Prostate gland (tissue), 2 donors: ENCODE measurements at regions not wholly inside any gene's neighbourhood (a gene's known extent, or its start where the extent isn't known, plus 50 kb on each side); places are given as distances from the start of the nearest gene placed in this dataset.

Source experiments
- DNase-seq: peaks from one replicate; pipeline ENCODE4 v3.0.0-alpha.2; 2019; ENCODE audit warnings: low spot score
- H3K27ac ChIP-seq, 2 donors: fragments of 200-600 bp; sonication (generic); 2 replicates each; pipeline ENCODE4 v1.5.1; 2017 to 2019
- H3K27me3 ChIP-seq: fragments of 200-600 bp; sonication (generic); replicated peaks from 2 replicates; pipeline ENCODE4 v1.5.1; 2019; ENCODE audit not compliant: insufficient read depth
- H3K36me3 ChIP-seq, 2 donors: fragments of 200-600 bp; sonication (generic); 1 replicate in 1 of 2; 2 replicates in 1 of 2; pipeline versions ENCODE4 v1.5.1 to v1.8.1; 2017 to 2019
- H3K4me1 ChIP-seq: fragments of 200-600 bp; sonication (generic); replicated peaks from 2 replicates; pipeline ENCODE4 v1.5.1; 2019
- H3K4me3 ChIP-seq, 2 donors: fragments of 200-600 bp; sonication (generic); 2 replicates each; pipeline ENCODE4 v1.5.1; 2017 to 2019
- H3K9me3 ChIP-seq: fragments of 200-600 bp; sonication (generic); 2 replicates; pipeline ENCODE4 v1.5.1; 2017
- POLR2A ChIP-seq: fragments of 450-650 bp; IDR thresholded peaks from one replicate; pipeline ENCODE4 v1.6.1; 2016; ENCODE audit warnings: antibody characterized with exemption, mild to moderate bottlenecking
- POLR2AphosphoS5 ChIP-seq: sonication (generic); formaldehyde crosslinking; IDR thresholded peaks from one replicate; pipeline ENCODE4 v1.6.1; 2017; ENCODE audit warnings: antibody characterized with exemption
- WGBS: methylation state at CpG from one replicate; pipeline ENCODE4 v1.1.5; 2018; 5-methylcytosine and 5-hydroxymethylcytosine counted together
- intact Hi-C: fragments of 100-400 bp; cut with DNase I; formaldehyde crosslinking; loops from one replicate; pipeline ENCODE4 v1.14.2; 2022
- TF ChIP-seq, protein P1 (sequence below), 4 experiments: fragments of 200-600 bp in 2 of 4; fragments of 450-650 bp in 2 of 4; sonication (generic) in 2 of 4; IDR thresholded peaks; 1 replicate in 3 of 4; 2 replicates in 1 of 4; pipeline ENCODE4 v1.5.1; 2016 to 2019; ENCODE audit warnings: antibody characterized with exemption in 4 of 4, mild to moderate bottlenecking in 2 of 4, moderate library complexity in 2 of 4

DNA sequence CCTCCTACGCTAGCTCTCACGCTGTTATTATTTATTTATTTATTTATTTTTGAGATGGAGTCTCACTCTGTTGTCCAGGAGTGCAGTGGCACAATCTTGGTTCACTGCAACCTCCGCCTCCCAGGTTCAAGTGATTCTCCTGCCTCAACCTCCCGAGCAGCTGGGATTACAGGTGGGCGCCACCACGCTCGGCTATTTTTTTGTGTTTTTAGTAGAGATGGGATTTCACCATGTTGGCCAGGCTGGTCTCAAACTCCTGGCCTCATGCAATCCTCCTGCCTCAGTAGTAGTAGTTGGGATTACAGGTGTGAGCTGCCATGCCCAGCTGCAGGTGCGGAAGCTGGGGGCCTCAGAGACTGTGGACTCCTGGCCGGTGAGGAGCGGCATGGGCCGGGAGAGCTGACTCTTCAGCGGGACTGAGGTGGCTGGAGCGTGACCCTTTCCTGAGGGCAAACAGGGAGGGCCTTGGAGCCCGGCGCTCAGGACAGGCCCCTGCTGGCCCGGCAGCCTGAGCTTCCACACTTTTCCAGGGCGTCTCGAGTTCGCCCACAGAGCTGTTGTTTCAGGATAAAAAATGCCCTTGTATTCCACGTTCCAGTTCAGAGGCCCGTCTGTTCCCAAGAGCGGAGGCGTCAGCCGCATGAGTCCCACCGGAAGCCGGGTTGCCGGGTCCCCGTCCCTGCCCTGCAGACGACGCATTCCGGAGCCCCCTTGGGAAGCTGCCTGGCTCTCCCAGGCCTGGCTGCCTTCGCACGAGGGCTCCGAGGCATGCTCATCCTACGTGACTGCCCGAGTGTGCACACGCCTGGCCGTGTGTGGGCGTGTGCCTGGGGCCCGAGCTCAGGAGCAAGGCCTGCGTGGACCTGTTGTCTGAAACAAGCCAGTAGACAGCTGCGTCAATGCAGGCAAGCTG, 126.2 kb downstream of the SIK1 start:
- no peak for TF ChIP-seq POLR2AphosphoS5
- TF ChIP-seq, protein P1, sequence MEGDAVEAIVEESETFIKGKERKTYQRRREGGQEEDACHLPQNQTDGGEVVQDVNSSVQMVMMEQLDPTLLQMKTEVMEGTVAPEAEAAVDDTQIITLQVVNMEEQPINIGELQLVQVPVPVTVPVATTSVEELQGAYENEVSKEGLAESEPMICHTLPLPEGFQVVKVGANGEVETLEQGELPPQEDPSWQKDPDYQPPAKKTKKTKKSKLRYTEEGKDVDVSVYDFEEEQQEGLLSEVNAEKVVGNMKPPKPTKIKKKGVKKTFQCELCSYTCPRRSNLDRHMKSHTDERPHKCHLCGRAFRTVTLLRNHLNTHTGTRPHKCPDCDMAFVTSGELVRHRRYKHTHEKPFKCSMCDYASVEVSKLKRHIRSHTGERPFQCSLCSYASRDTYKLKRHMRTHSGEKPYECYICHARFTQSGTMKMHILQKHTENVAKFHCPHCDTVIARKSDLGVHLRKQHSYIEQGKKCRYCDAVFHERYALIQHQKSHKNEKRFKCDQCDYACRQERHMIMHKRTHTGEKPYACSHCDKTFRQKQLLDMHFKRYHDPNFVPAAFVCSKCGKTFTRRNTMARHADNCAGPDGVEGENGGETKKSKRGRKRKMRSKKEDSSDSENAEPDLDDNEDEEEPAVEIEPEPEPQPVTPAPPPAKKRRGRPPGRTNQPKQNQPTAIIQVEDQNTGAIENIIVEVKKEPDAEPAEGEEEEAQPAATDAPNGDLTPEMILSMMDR (IDR thresholded peaks at IDR 0.05), result no peak
- no peak for TF ChIP-seq POLR2A
- WGBS, result 70% methylated on average over 38 of the region's 42 CpGs
- DNase-seq, result no peak

GRCh38 chr21:43299441-43300277, 127.3 kb downstream of the SIK1 start:
- no peak for DNase-seq
- Histone ChIP-seq H3K27me3 (no peaks in the 10 kb centered on the region), H3K27ac (no peak overlapping the region), H3K9me3 (no peaks in the 10 kb centered on the region), H3K4me1 (no peaks in the 10 kb centered on the region), H3K4me3 (no peak overlapping the region), H3K36me3 (no peaks in the 10 kb centered on the region)
- intact Hi-C loops, result no loop called here
- TF ChIP-seq, protein P1 (IDR thresholded peaks at IDR 0.05), result no peak
- TF ChIP-seq POLR2AphosphoS5, result no peak
- no peak for TF ChIP-seq POLR2A
- 83% methylated on average over 34 of the region's 34 CpGs for WGBS

More for the DNA sequence above, 126.2 kb downstream of the SIK1 start:
- H3K36me3 ChIP-seq, result no peaks in the 10 kb centered on the region
- intact Hi-C loops, result no loop called here
- no peak overlapping the region for H3K27ac ChIP-seq
- H3K4me3 ChIP-seq, result no peak overlapping the region
- no peaks in the 10 kb centered on the region for H3K27me3 ChIP-seq
- H3K9me3 ChIP-seq, result no peaks in the 10 kb centered on the region
- H3K4me1 ChIP-seq, result no peaks in the 10 kb centered on the region

DNA sequence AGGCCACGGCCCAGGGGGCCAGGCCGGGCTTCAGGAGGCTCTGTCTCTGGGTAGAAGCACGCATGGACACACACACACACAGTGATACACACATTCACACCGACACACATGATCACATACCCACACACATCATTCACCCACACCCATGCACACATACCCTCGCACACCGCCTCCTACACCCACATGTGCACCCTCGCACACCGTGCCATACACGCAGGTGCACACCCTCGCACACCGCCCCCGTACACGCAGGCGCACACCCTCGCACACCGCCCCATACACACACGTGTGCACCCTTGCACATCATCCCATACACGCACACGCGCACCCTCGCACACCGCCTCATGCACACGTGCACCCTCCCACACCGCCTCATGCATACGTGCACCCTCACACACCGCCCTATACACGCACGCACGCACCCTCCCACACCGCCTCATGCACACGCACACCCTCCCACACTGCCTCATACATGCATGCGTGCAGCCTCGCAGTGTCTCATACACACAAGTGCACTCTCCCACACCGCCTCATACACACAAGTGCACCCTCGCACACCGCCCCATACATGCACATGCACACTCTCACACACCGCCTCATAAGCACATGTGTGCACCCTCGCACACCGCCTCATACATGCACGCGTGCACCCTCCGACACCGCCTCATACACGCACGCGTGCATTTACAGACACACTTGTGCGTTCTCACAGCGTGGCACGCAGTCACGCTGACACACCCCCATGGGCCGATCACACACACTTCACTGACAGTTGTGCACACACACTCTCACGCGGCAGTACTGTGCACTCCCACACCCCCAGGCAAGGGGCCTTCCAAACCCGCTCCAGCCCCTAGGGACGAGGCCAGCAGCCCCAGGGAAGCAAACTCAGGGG, 128.1 kb downstream of the SIK1 start:
- Histone ChIP-seq H3K9me3 (no peaks in the 10 kb centered on the region), H3K4me1 (no peaks in the 10 kb centered on the region), H3K36me3 (no peaks in the 10 kb centered on the region), H3K4me3 (no peak overlapping the region), H3K27ac (no peak overlapping the region), H3K27me3 (no peaks in the 10 kb centered on the region)
- TF ChIP-seq POLR2A, result no peak
- TF ChIP-seq, protein P1 (IDR thresholded peaks at IDR 0.05), result no peak
- no peak for TF ChIP-seq POLR2AphosphoS5
- 95% methylated on average over 55 of the region's 55 CpGs for WGBS
- no peak for DNase-seq
- intact Hi-C loops, result no loop called here

DNA sequence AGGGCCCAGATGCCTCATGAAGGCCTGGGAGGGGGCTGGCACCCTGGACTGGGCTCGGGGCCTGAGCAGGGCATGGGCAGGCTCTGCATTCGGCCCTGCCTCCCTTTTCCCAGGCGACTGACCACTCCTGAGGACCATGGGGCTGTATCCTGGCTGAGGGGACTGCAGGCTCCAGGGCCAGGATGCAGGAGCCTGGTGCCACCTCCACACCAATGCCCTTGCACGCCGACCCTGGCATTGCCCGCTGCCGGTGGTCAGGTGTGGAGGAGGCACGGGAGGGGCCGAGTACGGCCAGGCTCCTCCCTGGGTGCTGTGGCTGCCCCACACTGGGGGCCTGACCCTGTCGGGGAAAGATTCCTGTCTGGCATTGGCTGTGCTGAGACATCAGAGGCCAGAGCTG, 128.9 kb downstream of the SIK1 start:
- no peak for DNase-seq
- no peaks in the 10 kb centered on the region for H3K27me3 ChIP-seq
- TF ChIP-seq, protein P1 (IDR thresholded peaks at IDR 0.05), result no peak
- no peak for TF ChIP-seq POLR2AphosphoS5
- TF ChIP-seq POLR2A, result no peak
- no peaks in the 10 kb centered on the region for H3K36me3 ChIP-seq
- 75% methylated on average over 11 of the region's 11 CpGs for WGBS
- H3K4me3 ChIP-seq, result no peak overlapping the region
- no peak overlapping the region for H3K27ac ChIP-seq
- H3K9me3 ChIP-seq, result no peaks in the 10 kb centered on the region
- intact Hi-C loops, result no loop called here
- H3K4me1 ChIP-seq, result no peaks in the 10 kb centered on the region
